Lower leg skin (tissue), 3 donors: ENCODE measurements at regions not wholly inside any gene's neighbourhood (a gene's known extent, or its start where the extent isn't known, plus 50 kb on each side); places are given as distances from the start of the nearest gene placed in this dataset.

Source experiments
- CTCF ChIP-seq, 3 donors: fragments of 450-650 bp; IDR thresholded peaks; one replicate each; pipeline ENCODE4 v1.5.1; 2016; ENCODE audit warnings: antibody characterized with exemption in 3 of 3, mild to moderate bottlenecking in 3 of 3, moderate library complexity in 2 of 3
- POLR2A ChIP-seq, 2 donors: fragments of 450-650 bp; IDR thresholded peaks; one replicate each; pipeline ENCODE4 v1.6.1; 2016 to 2017; ENCODE audit warnings: antibody characterized with exemption in 2 of 2, mild to moderate bottlenecking in 1 of 2, moderate library complexity in 1 of 2

- no peak for TF ChIP-seq CTCF (IDR thresholded peaks at IDR 0.05)
- TF ChIP-seq POLR2A (IDR thresholded peaks at IDR 0.05), result no peak
These were observed 664.9 kb upstream of the WWC1 start for GRCh38 chr5:167626341-167627123.
